Gastrocnemius medialis (tissue), 4 donors: ENCODE measurements at regions not wholly inside any gene's neighbourhood (a gene's known extent, or its start where the extent isn't known, plus 50 kb on each side); places are given as distances from the start of the nearest gene placed in this dataset.

Experiments used
- POLR2A ChIP-seq, 2 donors: fragments of 450-650 bp; IDR thresholded peaks; one replicate each; pipeline ENCODE4 v1.6.1; 2017; ENCODE audit warnings: antibody characterized with exemption in 2 of 2, mild to moderate bottlenecking in 2 of 2, moderate library complexity in 2 of 2
- TF ChIP-seq, protein P1 (sequence below), 5 experiments: fragments of 450-650 bp in 3 of 5; fragments of 200-600 bp in 2 of 5; sonication (generic) in 2 of 5; IDR thresholded peaks in 4 of 5; conservative IDR thresholded peaks in 1 of 5; 1 replicate in 4 of 5; 2 replicates in 1 of 5; pipeline ENCODE4 v1.5.1; 2016 to 2019; ENCODE audit warnings: antibody characterized with exemption in 5 of 5, mild to moderate bottlenecking in 3 of 5, moderate library complexity in 3 of 5

DNA sequence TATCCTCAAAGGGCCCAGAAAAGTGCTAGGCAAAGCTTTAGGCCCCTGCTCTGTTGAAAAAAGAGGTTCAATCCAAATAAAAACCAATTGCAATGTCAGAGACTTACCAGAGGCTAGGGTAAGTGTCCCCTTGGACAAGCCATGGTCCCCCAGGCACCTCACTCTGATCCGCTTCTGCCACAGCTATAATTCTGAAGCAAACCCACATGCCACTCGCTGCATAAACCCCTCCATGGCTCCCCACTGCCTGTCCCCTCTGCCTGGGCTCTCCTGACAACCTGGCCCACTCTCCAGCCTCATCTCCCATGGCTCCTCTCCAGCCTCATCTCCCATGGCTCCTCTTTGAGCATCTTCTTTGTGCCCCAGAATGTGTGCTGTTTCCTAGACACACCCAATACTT, 169.6 kb upstream of the TLE3 start:
- TF ChIP-seq, protein P1, sequence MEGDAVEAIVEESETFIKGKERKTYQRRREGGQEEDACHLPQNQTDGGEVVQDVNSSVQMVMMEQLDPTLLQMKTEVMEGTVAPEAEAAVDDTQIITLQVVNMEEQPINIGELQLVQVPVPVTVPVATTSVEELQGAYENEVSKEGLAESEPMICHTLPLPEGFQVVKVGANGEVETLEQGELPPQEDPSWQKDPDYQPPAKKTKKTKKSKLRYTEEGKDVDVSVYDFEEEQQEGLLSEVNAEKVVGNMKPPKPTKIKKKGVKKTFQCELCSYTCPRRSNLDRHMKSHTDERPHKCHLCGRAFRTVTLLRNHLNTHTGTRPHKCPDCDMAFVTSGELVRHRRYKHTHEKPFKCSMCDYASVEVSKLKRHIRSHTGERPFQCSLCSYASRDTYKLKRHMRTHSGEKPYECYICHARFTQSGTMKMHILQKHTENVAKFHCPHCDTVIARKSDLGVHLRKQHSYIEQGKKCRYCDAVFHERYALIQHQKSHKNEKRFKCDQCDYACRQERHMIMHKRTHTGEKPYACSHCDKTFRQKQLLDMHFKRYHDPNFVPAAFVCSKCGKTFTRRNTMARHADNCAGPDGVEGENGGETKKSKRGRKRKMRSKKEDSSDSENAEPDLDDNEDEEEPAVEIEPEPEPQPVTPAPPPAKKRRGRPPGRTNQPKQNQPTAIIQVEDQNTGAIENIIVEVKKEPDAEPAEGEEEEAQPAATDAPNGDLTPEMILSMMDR (IDR thresholded peaks at IDR 0.05 in 4 of 5, conservative IDR thresholded peaks at IDR 0.05 in 1 of 5) = no peak
- no peak for TF ChIP-seq POLR2A (IDR thresholded peaks at IDR 0.05)
